ENCODE measurements at regions not wholly inside any gene's neighbourhood (a gene's known extent, or its start where the extent isn't known, plus 50 kb on each side); places are given as distances from the start of the nearest gene placed in this dataset.

- intact Hi-C loops (cut with DNase I) = no loop called here
- Histone ChIP-seq H3K4me1 (peaks cover 11 to 28% of the 10 kb centered on the region in 2 donors), H3K27ac (peak overlapping the region; percentile 10 to 51), H3K9me3 (no peaks in the 10 kb centered on the region), H3K4me3 (no peak overlapping the region), H3K36me3 (no peaks in the 10 kb centered on the region), H3K27me3 (no peaks in the 10 kb centered on the region)
- DNase-seq (no peak), ATAC-seq (peak; percentile 64)
- TF ChIP-seq, protein P1, sequence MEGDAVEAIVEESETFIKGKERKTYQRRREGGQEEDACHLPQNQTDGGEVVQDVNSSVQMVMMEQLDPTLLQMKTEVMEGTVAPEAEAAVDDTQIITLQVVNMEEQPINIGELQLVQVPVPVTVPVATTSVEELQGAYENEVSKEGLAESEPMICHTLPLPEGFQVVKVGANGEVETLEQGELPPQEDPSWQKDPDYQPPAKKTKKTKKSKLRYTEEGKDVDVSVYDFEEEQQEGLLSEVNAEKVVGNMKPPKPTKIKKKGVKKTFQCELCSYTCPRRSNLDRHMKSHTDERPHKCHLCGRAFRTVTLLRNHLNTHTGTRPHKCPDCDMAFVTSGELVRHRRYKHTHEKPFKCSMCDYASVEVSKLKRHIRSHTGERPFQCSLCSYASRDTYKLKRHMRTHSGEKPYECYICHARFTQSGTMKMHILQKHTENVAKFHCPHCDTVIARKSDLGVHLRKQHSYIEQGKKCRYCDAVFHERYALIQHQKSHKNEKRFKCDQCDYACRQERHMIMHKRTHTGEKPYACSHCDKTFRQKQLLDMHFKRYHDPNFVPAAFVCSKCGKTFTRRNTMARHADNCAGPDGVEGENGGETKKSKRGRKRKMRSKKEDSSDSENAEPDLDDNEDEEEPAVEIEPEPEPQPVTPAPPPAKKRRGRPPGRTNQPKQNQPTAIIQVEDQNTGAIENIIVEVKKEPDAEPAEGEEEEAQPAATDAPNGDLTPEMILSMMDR (IDR thresholded peaks at IDR 0.05) = no peak
Measured at GRCh38 chr3:177835917-177836316, 638.6 kb upstream of the TBL1XR1 start.

DNA sequence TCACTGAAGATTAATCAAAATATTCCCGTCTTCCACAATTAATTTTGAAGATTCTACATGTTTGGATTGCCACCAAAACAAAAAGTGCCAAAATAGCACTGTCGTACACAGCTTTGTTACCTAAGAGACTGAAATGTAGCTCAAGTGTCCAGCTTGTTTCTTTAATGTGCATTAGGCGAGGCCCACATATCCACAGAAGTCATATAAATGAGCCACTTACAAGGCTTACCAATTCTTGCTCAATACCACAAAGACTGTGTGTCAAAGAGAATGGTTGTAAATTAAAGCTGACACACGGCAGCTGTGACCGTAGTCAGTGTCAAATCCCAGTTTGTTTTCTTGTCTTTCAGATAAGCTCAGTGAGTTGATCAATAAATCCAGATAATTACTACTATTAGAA, 639.4 kb upstream of the TBL1XR1 start:
- Histone ChIP-seq H3K4me3 (no peak overlapping the region), H3K27me3 (no peaks in the 10 kb centered on the region), H3K4me1 (peaks cover 10 to 25% of the 10 kb centered on the region in 2 donors), H3K36me3 (no peaks in the 10 kb centered on the region), H3K27ac (peak overlapping the region in 1 of 2 donors; percentile 51), H3K9me3 (no peaks in the 10 kb centered on the region)
- DNase-seq = peak in 1 of 4 donors; percentile 58
- TF ChIP-seq, protein P1 (IDR thresholded peaks at IDR 0.05) = no peak
- intact Hi-C loops (cut with DNase I) = no loop called here
- peak; percentile 57 for ATAC-seq

- TF ChIP-seq, protein P1 (IDR thresholded peaks at IDR 0.05) = no peak
- ATAC-seq (no peak), DNase-seq (no peak)
- Histone ChIP-seq H3K4me1 (peaks cover 10 to 25% of the 10 kb centered on the region in 2 donors), H3K4me3 (no peak overlapping the region), H3K36me3 (no peaks in the 10 kb centered on the region), H3K9me3 (no peaks in the 10 kb centered on the region), H3K27ac (no peak overlapping the region), H3K27me3 (no peaks in the 10 kb centered on the region)
- intact Hi-C loops (cut with DNase I) = no loop called here
Measured at GRCh38 chr3:177837951-177838655, 640.8 kb upstream of the TBL1XR1 start.

GRCh38 chr3:177838766-177839350, 641.6 kb upstream of the TBL1XR1 start:
- H3K4me3 ChIP-seq = no peak overlapping the region
- H3K4me1 ChIP-seq = peaks cover 10 to 25% of the 10 kb centered on the region in 2 donors
- intact Hi-C loops (cut with DNase I) = no loop called here
- H3K9me3 ChIP-seq = no peaks in the 10 kb centered on the region
- H3K27ac ChIP-seq = no peak overlapping the region
- no peaks in the 10 kb centered on the region for H3K27me3 ChIP-seq
- TF ChIP-seq, protein P1 (IDR thresholded peaks at IDR 0.05) = no peak
- DNase-seq (no peak), ATAC-seq (no peak)
- no peaks in the 10 kb centered on the region for H3K36me3 ChIP-seq

- no peak for DNase-seq
- intact Hi-C loops (cut with DNase I) = no loop called here
- TF ChIP-seq, protein P1 (IDR thresholded peaks at IDR 0.05) = no peak
- no peaks in the 10 kb centered on the region for H3K9me3 ChIP-seq
- no peaks in the 10 kb centered on the region for H3K27me3 ChIP-seq
- no peak for ATAC-seq
- peaks cover 0 to 6% of the 10 kb centered on the region in 2 donors for H3K4me1 ChIP-seq
- H3K36me3 ChIP-seq = no peaks in the 10 kb centered on the region
- H3K27ac ChIP-seq = no peak overlapping the region
- H3K4me3 ChIP-seq = no peak overlapping the region
Measured at GRCh38 chr3:177842302-177842701, 645.0 kb upstream of the TBL1XR1 start.
